Activated naive CD4-positive, alpha-beta T cell treated with anti-CD3 and anti-CD28 coated beads, Interleukin-2, amount 50 U/mL, for 72 hours (primary cell): ENCODE measurements at regions not wholly inside any gene's neighbourhood (a gene's known extent, or its start where the extent isn't known, plus 50 kb on each side); places are given as distances from the start of the nearest gene placed in this dataset.
"Not testable (repeated sequence)": the region's sequence is repeated elsewhere in the genome, so short reads cannot be mapped to it uniquely, and the experiment has no call there.

Experiments
- ATAC-seq, 2 donors: fragments of 150-1000 bp; cut with Tn5 transposase; 2 replicates each; pipeline ENCODE4 v1.10.0; 2021; ENCODE audit warnings: mild to moderate bottlenecking in 2 of 2, moderate library complexity in 2 of 2
- DNase-seq, 2 donors: peaks; one replicate each; pipeline ENCODE4 v3.0.0; 2021 to 2022; ENCODE audit warnings: low spot score in 2 of 2
- H3K27ac Mint-ChIP-seq, 2 donors: one replicate each; pipeline ENCODE4 v1.8.0; 2022; ENCODE audit warnings: mild to moderate bottlenecking in 2 of 2, mixed read lengths in 2 of 2
- H3K36me3 Mint-ChIP-seq, 2 donors: one replicate each; pipeline ENCODE4 v1.8.0; 2022; ENCODE audit warnings: mixed read lengths in 2 of 2
- H3K9me3 Mint-ChIP-seq, 2 donors: one replicate each; pipeline ENCODE4 v1.8.0; 2022; ENCODE audit warnings: mixed read lengths in 2 of 2

DNA sequence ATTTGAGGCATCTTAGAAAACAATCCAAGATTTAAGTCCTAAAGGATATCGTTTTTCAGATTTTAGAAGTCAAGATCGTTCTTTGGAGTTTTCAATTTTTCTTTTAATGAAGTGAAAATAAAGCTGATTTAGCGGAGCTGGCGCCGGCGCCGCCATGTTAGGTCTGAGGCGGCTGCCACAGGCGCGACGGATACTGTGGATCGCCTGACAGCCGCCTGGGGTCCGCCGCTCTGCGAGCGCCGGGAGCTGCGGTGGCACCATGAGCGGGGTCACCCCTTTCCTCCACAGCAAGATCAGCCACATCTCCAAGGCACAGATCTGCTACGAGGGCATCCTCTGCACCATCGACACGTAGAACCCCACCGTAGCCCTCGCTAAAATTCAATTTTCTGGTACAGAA, 247.2 kb downstream of the GJA1 start:
- Mint-ChIP-seq H3K36me3 (peaks cover 0 to 10% of the 10 kb centered on the region in 2 donors), H3K9me3 (peaks cover 10 to 14% of the 10 kb centered on the region in 2 donors), H3K27ac (no peak overlapping the region)
- DNase-seq, result no peak
- no peak for ATAC-seq

DNA sequence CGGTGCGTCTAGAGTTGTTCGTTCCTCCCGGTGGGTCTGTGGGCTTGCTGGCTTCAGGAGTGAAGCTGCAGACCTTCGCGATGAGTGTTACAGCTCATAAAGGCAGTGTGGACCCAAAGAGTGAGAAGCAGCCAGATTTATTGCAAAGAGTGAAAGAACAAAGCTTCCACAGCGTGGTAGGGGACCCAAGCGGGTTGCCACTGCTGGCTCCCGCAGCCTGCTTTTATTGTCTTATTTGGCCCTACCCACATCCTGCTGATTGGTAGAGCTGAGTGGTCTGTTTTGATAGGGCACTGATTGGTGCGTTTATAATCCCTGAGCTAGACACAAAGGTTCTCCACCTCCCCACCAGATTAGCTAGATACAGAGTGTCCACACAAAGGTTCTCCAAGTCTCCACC, 250.4 kb downstream of the GJA1 start:
- H3K27ac Mint-ChIP-seq, DNase-seq, ATAC-seq: not testable (repeated sequence)
- Mint-ChIP-seq H3K36me3 (peaks cover 0 to 10% of the 10 kb centered on the region in 2 donors), H3K9me3 (peaks cover 10 to 14% of the 10 kb centered on the region in 2 donors)

DNA sequence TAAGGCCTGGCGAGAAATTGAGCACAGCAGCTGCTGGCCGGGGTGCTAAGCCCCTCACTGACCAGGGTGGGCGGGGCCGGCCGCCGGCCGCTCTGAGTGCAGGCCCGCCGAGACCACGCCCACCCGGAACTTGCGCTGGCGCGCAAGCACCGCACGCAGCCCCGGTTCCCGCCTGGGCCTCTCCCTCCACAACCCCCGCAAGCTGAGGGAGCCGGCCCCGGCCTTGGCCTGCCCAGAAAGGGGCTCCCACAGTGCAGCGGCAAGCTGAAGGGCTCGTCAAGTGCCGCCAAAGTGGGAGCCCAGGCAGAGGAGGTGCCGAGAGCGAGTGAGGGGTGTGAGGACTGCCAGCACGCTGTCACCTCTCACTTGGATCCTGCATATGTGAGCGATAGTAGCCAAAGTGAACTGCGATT, 251.2 kb downstream of the GJA1 start:
- ATAC-seq (no peak), DNase-seq (no peak)
- Mint-ChIP-seq H3K36me3 (peaks cover 0 to 7% of the 10 kb centered on the region in 2 donors), H3K27ac (no peak overlapping the region), H3K9me3 (peaks cover 7 to 14% of the 10 kb centered on the region in 2 donors)

DNA sequence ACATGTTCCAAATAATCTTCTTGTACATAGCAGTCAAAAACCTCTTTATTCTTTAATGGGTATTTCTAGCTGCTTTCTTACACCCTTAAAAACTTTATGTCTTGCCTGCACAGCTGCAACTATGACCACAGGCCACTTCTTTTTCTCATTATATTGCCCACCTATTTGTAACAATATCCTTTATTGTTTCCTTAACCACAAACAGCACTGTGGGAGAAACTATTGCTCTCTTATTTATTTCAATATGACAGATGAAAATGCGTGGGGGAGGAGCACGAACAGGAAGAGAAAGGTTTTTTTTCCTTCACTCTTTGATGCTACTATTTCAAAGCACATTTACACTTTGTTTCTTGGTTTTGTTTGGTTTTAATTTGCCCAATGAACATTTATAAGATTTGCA, 253.5 kb downstream of the GJA1 start:
- H3K9me3 Mint-ChIP-seq, result peaks cover 0 to under 1% of the 10 kb centered on the region in 2 donors
- H3K36me3 Mint-ChIP-seq, result no peaks in the 10 kb centered on the region
- ATAC-seq, result peak in 1 of 2 donors; percentile 11
- DNase-seq, result no peak
- H3K27ac Mint-ChIP-seq, result no peak overlapping the region

DNA sequence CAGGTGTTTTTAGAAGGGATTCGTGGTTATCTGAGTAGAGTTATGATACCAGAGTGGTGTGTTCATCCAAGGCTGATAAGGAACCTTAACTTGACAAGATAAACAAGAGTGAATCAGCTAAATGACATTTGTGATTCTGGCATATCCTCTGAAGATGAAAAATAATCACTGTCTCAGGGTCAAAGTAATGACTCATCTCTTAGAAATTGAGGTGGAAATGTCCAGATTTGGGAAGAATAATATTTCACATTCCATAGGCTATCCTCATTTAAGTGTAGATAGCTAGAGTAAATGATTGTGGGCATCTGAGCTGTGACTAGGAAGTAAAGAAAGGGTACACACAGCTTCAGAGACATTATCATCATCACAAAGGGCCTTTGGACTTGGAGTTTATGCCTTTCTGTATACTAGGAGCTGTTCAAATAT, 255.7 kb downstream of the GJA1 start:
- DNase-seq (no peak), ATAC-seq (no peak)
- Mint-ChIP-seq H3K27ac (no peak overlapping the region), H3K36me3 (no peaks in the 10 kb centered on the region), H3K9me3 (no peaks in the 10 kb centered on the region)

DNA sequence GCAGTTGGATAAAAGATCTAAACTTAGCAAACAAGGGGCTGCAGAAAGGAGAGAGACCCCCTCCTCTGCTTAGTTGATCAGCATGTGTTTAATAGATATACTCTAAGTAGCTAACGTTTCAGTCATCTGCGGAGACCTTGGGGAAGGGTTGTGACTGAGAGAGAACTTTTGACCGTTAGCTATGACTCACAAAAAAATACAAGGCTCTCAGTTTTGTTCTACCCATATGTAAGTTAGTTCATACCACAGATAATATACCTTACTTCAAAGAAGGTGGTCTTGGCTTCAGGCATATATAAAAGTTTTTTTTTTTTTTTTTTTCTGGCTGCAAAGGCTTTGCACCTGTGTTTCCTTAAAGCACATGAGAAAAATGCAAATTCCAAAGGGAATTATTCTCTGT, 258.9 kb downstream of the GJA1 start:
- ATAC-seq, result no peak
- Mint-ChIP-seq H3K36me3 (no peaks in the 10 kb centered on the region), H3K27ac (no peak overlapping the region), H3K9me3 (no peaks in the 10 kb centered on the region)
- DNase-seq, result no peak

DNA sequence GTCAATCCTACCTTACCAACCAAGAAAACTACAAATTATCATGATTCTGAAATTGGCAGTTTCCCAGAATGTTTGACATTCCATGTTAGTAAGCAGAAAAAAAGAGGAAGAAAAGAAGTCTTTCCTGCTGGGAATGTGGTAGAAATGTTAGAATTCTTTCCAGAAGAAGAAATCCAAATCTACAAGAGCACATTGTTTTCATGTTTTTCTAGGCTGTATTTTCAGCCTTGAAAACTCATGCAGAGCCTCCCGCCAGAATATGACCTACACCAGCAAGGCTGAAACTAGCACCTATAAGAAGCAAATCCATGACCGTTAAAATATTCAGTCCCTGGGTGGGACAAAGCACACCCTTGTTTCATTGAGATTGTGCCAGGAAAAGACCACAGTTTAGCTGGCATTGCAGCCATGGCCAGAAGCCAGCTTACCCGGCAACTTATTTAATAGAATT, 259.4 kb downstream of the GJA1 start:
- ATAC-seq (no peak), DNase-seq (no peak)
- no peaks in the 10 kb centered on the region for H3K36me3 Mint-ChIP-seq
- H3K27ac Mint-ChIP-seq, result no peak overlapping the region
- H3K9me3 Mint-ChIP-seq, result no peaks in the 10 kb centered on the region

DNA sequence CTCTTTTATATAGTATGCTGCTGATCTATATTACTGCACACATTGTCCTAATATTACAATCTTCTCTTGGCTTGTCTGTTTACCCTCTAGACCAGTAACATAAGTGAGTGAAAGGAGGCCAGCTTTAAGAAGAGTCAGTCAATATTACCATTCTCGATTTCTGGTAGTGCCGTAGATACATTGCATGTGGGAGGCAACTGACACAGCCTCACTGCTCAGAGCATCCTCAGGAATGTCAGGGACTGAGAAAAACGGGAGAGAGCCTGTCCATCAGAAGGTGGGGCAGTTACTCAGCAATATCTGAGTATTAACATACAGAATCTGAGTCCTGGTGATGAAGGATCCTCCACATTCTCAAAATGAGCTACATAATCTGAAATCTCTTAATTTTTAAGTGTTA, 259.9 kb downstream of the GJA1 start:
- no peak for ATAC-seq
- Mint-ChIP-seq H3K36me3 (no peaks in the 10 kb centered on the region), H3K27ac (no peak overlapping the region), H3K9me3 (no peaks in the 10 kb centered on the region)
- DNase-seq, result no peak

DNA sequence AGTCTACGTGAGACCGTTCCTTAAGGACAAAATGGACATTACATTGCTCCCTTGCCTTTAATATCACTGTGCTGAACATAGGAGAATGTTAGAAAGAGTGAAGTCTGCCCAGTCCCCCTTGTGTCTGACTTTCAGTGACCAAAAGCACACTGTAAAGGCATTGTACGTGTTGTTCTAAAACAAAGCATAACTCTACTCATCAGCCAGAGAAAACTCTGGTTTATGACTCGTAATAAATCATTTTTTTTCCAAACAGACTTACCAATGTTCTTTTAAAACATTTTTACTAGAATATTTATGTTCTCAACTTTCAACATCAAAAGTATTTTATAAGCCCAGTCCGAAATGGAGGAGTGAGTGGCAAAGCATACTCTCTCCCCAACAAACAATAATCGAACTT, 262.5 kb downstream of the GJA1 start:
- no peak for DNase-seq
- H3K36me3 Mint-ChIP-seq, result no peaks in the 10 kb centered on the region
- no peaks in the 10 kb centered on the region for H3K9me3 Mint-ChIP-seq
- H3K27ac Mint-ChIP-seq, result no peak overlapping the region
- ATAC-seq, result no peak

DNA sequence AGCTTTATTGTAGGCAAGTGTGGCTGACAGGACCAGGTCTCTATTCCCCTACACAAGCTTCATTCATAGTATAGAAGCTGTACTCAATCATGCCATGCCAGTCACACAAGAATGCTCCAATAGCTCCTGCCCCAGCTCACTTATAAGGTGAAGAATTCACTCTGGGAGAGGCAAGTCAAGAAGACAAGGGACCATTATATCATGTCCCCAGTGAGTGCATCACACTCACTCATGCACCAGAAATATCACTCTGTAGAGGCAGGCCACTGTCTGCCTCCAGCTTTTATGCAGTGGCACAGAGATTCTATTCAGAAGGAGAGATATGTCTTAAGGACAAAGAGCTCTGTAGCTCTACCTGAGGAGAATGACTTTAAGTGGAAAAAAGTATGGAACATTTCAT, 263.2 kb downstream of the GJA1 start:
- no peak for ATAC-seq
- Mint-ChIP-seq H3K36me3 (no peaks in the 10 kb centered on the region), H3K27ac (no peak overlapping the region)

DNA sequence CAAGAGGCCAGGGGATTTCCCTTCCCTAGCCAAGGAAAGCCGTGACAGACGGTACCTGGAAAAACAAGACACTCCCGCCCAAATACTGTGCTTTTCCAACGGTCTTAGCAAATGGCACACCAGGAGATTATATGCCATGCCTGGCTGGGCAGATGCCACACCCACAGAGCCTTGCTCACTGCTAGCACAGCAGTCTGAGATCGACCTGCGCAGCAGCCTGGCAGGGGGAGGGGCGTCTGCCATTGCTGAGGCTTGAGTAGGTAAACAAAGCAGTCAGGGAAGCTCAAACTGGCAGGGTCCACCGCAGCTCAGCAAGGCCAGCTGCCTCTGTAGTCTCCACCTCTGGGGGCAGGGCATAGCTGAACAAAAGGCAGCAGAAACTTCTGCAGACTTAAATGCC, 267.7 kb downstream of the GJA1 start:
- H3K27ac Mint-ChIP-seq, H3K36me3 Mint-ChIP-seq, ATAC-seq, H3K9me3 Mint-ChIP-seq, DNase-seq: not testable (repeated sequence)

More for the DNA sequence above, 263.2 kb downstream of the GJA1 start:
- H3K9me3 Mint-ChIP-seq, result no peaks in the 10 kb centered on the region
- DNase-seq, result no peak

DNA sequence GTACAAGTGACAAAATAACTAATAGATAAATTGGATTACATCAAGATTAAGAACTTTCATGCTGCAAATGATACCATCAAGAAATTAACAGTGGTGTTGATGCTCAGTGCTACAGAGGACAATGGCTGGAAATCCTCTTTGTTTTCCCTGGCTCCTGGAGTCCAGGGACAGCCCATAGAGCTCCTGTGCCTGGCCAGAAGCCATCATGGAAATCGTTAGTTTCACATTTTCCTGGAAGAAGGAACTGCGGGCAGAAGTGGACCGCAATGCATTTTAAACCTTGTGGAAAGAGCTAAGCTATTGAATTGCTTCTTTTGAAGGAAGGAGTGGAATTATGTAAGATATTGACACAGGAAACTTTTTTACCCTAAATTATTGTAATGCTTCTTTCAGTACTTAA, 276.0 kb downstream of the GJA1 start:
- Mint-ChIP-seq H3K27ac (no peak overlapping the region), H3K9me3 (no peaks in the 10 kb centered on the region), H3K36me3 (no peaks in the 10 kb centered on the region)
- DNase-seq, result no peak
- ATAC-seq, result no peak

DNA sequence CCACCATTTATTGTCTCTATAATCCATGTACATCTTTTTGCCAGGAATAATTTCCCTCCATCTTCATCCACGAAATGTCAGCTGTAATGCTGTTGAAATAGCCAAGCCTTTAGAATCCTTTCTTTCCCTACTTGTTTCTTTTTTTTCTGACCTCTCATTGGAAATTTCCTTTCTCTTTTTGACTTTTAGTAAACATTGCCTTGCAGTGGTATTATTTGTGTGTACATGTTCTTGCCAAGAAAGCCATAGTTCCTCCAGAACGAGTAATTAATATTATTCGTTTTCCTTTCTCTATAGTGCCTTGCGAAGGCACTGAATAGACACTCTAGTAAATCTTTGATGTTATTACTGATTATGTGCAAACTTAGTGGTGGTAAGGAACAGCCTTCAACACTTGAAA, 282.2 kb downstream of the GJA1 start:
- Mint-ChIP-seq H3K36me3 (peaks cover 11 to 17% of the 10 kb centered on the region in 2 donors), H3K27ac (no peak overlapping the region), H3K9me3 (peaks cover 8 to 19% of the 10 kb centered on the region in 2 donors)
- no peak for DNase-seq
- no peak for ATAC-seq

DNA sequence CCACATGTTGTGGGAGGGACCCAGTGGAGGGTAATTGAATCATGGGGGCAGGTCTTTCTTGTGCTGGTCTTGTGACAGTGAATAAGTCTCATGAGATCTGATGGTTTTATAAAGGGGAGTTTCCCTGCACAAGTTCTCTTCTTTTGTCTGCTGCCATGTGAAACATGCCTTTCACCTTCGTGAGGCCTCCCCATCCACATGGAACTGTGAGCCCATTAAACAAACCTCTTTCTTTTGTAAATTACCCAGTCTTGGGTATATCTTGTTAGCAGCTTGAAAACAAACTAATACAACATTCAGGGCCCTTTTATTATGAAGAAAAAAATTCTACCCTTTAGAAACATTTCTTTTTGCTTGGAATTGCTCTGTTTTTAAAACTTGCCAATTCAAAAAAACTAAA, 285.4 kb downstream of the GJA1 start:
- ATAC-seq, DNase-seq, H3K27ac Mint-ChIP-seq: not testable (repeated sequence)
- Mint-ChIP-seq H3K36me3 (peaks cover 11 to 17% of the 10 kb centered on the region in 2 donors), H3K9me3 (peaks cover 8 to 19% of the 10 kb centered on the region in 2 donors)

DNA sequence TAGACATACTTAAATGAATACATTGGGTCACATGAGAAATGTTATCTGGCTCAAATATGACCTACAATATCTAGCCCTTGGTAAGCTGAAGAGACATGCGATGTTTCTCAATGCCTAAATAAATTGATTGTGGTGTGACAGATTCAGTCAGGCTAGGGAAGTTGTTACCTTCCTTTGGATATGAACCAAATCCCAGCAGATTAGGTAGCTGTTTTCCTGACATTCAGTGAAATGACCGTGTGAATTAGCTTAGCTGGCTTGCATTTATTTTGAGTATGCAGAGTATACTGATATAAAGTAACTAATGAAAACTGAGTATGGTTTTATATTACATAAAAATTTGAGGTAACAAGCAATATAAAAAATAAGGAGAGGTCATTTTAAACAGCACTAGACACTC, 288.2 kb downstream of the GJA1 start:
- H3K27ac Mint-ChIP-seq, result no peak overlapping the region
- ATAC-seq, result no peak
- peaks cover 8 to 9% of the 10 kb centered on the region in 2 donors for H3K9me3 Mint-ChIP-seq
- H3K36me3 Mint-ChIP-seq, result peaks cover 7 to 11% of the 10 kb centered on the region in 2 donors
- no peak for DNase-seq

DNA sequence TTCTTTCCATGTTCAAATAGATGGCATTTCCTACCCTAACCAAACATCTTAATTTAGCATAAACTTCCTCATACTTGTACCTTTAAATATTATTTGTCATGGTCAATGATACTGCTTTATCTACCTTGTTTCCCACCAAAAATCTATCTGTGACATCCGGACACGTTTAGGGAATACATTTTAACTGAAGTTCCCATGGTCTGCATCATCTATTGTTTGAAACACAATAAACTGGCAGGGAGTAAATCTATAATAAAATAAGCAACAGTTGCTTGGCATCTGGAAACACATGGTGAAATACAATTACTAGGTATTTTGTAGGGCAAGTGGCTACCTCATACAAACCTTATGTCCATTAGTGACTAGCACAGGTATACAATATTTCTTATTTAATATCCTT, 289.1 kb downstream of the GJA1 start:
- Mint-ChIP-seq H3K27ac (no peak overlapping the region), H3K9me3 (peaks cover 8 to 9% of the 10 kb centered on the region in 2 donors), H3K36me3 (peaks cover 7 to 11% of the 10 kb centered on the region in 2 donors)
- ATAC-seq (no peak), DNase-seq (no peak)

DNA sequence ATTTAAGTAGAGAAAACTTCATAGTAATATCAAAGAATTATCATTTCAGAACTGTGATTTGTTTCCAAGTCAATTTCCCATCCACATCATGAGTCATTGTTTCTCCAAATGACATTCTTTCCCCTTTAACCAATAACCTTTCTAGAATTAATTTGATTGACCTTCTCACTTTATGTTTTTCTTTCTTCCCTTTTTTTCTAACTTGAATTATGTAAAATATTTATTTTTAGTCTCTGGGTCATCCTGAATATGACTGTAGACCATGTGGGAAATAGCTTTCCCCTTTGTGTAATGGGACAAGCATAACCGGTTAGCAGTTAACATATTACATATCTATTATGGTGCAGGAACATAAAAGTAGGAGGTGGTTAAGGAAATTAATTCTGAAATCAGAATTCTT, 291.1 kb downstream of the GJA1 start:
- H3K36me3 Mint-ChIP-seq, result peaks cover 6 to 10% of the 10 kb centered on the region in 2 donors
- peaks cover 11% of the 10 kb centered on the region in 2 donors for H3K9me3 Mint-ChIP-seq
- DNase-seq (no peak), ATAC-seq (no peak)
- no peak overlapping the region for H3K27ac Mint-ChIP-seq

DNA sequence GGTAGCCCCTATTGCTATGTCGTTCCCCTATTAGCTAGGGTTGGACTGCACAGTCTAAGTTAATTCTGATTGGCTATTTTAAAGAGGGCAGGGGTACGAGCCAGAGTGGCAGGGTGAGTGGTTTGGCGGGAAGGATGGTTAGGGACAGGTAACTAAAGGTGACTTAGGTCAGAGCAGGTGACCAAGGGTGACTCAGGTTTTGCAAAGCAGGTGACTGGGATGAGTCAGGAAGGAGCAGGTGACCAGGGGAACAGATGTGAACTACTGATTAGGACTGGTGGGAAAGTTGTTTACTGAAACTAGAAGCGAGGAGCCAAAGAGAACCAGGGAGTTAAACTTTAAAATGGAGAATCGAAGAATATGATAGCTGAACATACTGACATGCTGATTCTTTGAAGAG, 295.2 kb downstream of the GJA1 start:
- no peak overlapping the region for H3K27ac Mint-ChIP-seq
- DNase-seq, result no peak
- H3K36me3 Mint-ChIP-seq, result peaks cover 6 to 10% of the 10 kb centered on the region in 2 donors
- no peak for ATAC-seq
- H3K9me3 Mint-ChIP-seq, result peaks cover 11% of the 10 kb centered on the region in 2 donors

DNA sequence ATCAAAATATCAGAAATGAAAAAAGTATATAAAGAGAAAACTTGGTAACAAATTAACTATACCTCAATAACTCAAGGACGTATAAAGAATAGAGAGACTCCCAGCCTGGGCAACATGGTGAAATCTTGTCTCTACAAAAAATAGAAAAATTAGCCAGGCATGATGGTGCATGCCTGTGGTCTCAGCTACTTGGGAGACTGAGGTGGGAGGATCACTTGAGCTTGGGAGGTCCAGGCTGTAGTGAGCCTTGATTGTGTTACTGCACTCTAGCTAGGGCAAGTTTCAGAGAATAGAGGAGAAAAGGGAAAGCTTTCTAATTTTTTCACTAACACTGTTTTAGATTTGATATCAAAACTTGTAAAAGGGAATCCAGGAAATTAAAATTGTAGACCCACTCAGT, 295.9 kb downstream of the GJA1 start:
- no peak for ATAC-seq
- no peak for DNase-seq
- H3K27ac Mint-ChIP-seq, result no peak overlapping the region
- H3K9me3 Mint-ChIP-seq, result peaks cover 11% of the 10 kb centered on the region in 2 donors
- peaks cover 6 to 10% of the 10 kb centered on the region in 2 donors for H3K36me3 Mint-ChIP-seq
